HG03060 (cell line): ENCODE measurements at regions not wholly inside any gene's neighbourhood (a gene's known extent, or its start where the extent isn't known, plus 50 kb on each side); places are given as distances from the start of the nearest gene placed in this dataset.

ENCODE experiments used
- ATAC-seq: cut with Tn5 transposase; IDR thresholded peaks from one replicate; pipeline ENCODE4 v1.9.1; 2021; ENCODE audit warnings: low read depth, moderate number of reproducible peaks; ENCODE audit not compliant: unreplicated experiment

- ATAC-seq, result no peak
Measured at GRCh38 chr6:44500074-44500473, 112.6 kb downstream of the CDC5L start.

- ATAC-seq, result no peak
Measured at GRCh38 chr6:44503471-44503870, 116.0 kb downstream of the CDC5L start.

- no peak for ATAC-seq
Measured at GRCh38 chr6:44504301-44504791, 116.8 kb downstream of the CDC5L start.

- ATAC-seq, result no peak
Measured at GRCh38 chr6:44505751-44506150, 118.2 kb downstream of the CDC5L start.

- ATAC-seq, result no peak
Measured at GRCh38 chr6:44507014-44507413, 119.5 kb downstream of the CDC5L start.

GRCh38 chr6:44508646-44509045 lies 121.1 kb downstream of the CDC5L start:
- no peak for ATAC-seq

GRCh38 chr6:44511126-44511525 lies 123.6 kb downstream of the CDC5L start:
- ATAC-seq, result no peak

- ATAC-seq, result no peak
Measured at GRCh38 chr6:44512868-44513741, 125.6 kb downstream of the CDC5L start.

- no peak for ATAC-seq
Measured at GRCh38 chr6:44514085-44514484, 126.6 kb downstream of the CDC5L start.

GRCh38 chr6:44514576-44515193 lies 127.2 kb downstream of the CDC5L start:
- no peak for ATAC-seq

GRCh38 chr6:44522871-44523270 lies 135.4 kb downstream of the CDC5L start:
- no peak for ATAC-seq

GRCh38 chr6:44524476-44525227 lies 137.1 kb downstream of the CDC5L start:
- ATAC-seq, result no peak

- no peak for ATAC-seq
Measured at GRCh38 chr6:44525761-44526351, 138.3 kb downstream of the CDC5L start.

- ATAC-seq, result no peak
Measured at GRCh38 chr6:44527181-44527580, 139.7 kb downstream of the CDC5L start.

- ATAC-seq, result no peak
Measured at GRCh38 chr6:44527583-44528369, 140.3 kb downstream of the CDC5L start.

- ATAC-seq, result no peak
Measured at GRCh38 chr6:44528370-44528644, 140.8 kb downstream of the CDC5L start.

- no peak for ATAC-seq
Measured at GRCh38 chr6:44528716-44529115, 141.2 kb downstream of the CDC5L start.

- ATAC-seq, result no peak
Measured at GRCh38 chr6:44529146-44529905, 141.8 kb downstream of the CDC5L start.

GRCh38 chr6:44530209-44530909 lies 142.9 kb downstream of the CDC5L start:
- no peak for ATAC-seq
